ENCODE measurements at regions not wholly inside any gene's neighbourhood (a gene's known extent, or its start where the extent isn't known, plus 50 kb on each side); places are given as distances from the start of the nearest gene placed in this dataset.

DNA sequence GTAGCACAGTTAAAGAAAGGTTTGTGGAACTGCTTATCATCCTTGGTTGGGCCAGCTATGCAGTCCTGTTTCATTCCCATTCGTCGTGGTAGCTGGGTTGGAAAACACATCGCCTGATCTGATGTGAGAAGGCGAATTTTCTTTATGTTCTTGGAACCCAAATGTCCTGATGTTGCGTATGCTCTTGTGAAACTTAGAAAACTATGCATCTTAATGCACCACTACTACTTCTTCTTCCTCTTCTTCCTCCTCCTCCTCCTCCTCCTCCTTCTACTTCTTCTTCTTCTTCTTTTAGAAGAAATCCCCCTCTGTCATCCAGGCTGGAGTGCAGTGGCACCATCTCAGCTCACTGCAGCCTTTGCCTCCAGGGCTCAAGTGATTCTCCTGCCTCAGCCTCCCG, 381.6 kb downstream of the UTRN start:
- TF ChIP-seq, protein P1, sequence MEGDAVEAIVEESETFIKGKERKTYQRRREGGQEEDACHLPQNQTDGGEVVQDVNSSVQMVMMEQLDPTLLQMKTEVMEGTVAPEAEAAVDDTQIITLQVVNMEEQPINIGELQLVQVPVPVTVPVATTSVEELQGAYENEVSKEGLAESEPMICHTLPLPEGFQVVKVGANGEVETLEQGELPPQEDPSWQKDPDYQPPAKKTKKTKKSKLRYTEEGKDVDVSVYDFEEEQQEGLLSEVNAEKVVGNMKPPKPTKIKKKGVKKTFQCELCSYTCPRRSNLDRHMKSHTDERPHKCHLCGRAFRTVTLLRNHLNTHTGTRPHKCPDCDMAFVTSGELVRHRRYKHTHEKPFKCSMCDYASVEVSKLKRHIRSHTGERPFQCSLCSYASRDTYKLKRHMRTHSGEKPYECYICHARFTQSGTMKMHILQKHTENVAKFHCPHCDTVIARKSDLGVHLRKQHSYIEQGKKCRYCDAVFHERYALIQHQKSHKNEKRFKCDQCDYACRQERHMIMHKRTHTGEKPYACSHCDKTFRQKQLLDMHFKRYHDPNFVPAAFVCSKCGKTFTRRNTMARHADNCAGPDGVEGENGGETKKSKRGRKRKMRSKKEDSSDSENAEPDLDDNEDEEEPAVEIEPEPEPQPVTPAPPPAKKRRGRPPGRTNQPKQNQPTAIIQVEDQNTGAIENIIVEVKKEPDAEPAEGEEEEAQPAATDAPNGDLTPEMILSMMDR (IDR thresholded peaks at IDR 0.05; ENCODE audit: low read depth, low read length, missing input control), result no peak
- TF ChIP-seq JUND (IDR thresholded peaks at IDR 0.05), result no peak
- TF ChIP-seq GABPA (IDR thresholded peaks at IDR 0.05 in 1 of 2, conservative IDR thresholded peaks at IDR 0.05 in 1 of 2), result no peak
- TF ChIP-seq, protein P2, sequence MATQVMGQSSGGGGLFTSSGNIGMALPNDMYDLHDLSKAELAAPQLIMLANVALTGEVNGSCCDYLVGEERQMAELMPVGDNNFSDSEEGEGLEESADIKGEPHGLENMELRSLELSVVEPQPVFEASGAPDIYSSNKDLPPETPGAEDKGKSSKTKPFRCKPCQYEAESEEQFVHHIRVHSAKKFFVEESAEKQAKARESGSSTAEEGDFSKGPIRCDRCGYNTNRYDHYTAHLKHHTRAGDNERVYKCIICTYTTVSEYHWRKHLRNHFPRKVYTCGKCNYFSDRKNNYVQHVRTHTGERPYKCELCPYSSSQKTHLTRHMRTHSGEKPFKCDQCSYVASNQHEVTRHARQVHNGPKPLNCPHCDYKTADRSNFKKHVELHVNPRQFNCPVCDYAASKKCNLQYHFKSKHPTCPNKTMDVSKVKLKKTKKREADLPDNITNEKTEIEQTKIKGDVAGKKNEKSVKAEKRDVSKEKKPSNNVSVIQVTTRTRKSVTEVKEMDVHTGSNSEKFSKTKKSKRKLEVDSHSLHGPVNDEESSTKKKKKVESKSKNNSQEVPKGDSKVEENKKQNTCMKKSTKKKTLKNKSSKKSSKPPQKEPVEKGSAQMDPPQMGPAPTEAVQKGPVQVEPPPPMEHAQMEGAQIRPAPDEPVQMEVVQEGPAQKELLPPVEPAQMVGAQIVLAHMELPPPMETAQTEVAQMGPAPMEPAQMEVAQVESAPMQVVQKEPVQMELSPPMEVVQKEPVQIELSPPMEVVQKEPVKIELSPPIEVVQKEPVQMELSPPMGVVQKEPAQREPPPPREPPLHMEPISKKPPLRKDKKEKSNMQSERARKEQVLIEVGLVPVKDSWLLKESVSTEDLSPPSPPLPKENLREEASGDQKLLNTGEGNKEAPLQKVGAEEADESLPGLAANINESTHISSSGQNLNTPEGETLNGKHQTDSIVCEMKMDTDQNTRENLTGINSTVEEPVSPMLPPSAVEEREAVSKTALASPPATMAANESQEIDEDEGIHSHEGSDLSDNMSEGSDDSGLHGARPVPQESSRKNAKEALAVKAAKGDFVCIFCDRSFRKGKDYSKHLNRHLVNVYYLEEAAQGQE (IDR thresholded peaks at IDR 0.05), result no peak
- TF ChIP-seq SP1 (IDR thresholded peaks at IDR 0.05), result no peak
- TF ChIP-seq RXRA (IDR thresholded peaks at IDR 0.05), result no peak
- TF ChIP-seq, protein P3, sequence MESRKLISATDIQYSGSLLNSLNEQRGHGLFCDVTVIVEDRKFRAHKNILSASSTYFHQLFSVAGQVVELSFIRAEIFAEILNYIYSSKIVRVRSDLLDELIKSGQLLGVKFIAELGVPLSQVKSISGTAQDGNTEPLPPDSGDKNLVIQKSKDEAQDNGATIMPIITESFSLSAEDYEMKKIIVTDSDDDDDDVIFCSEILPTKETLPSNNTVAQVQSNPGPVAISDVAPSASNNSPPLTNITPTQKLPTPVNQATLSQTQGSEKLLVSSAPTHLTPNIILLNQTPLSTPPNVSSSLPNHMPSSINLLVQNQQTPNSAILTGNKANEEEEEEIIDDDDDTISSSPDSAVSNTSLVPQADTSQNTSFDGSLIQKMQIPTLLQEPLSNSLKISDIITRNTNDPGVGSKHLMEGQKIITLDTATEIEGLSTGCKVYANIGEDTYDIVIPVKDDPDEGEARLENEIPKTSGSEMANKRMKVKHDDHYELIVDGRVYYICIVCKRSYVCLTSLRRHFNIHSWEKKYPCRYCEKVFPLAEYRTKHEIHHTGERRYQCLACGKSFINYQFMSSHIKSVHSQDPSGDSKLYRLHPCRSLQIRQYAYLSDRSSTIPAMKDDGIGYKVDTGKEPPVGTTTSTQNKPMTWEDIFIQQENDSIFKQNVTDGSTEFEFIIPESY (IDR thresholded peaks at IDR 0.05), result no peak
- TF ChIP-seq TAF1 (conservative IDR thresholded peaks at IDR 0.05), result no peak
- TF ChIP-seq FOXA1 (IDR thresholded peaks at IDR 0.05), result no peak
- TF ChIP-seq, protein P4, sequence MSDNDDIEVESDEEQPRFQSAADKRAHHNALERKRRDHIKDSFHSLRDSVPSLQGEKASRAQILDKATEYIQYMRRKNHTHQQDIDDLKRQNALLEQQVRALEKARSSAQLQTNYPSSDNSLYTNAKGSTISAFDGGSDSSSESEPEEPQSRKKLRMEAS (IDR thresholded peaks at IDR 0.05), result no peak
- TF ChIP-seq YY1 (IDR thresholded peaks at IDR 0.05), result no peak

Data from liver (tissue), 3 donors.